SK-N-SH (cell line): ENCODE measurements at regions not wholly inside any gene's neighbourhood (a gene's known extent, or its start where the extent isn't known, plus 50 kb on each side); places are given as distances from the start of the nearest gene placed in this dataset.

Experiments
- CTCF ChIA-PET: fragments of 300-600, 350-600 bp; formaldehyde crosslinking; extraction: SDS; loops from one replicate; lab custom pipeline; 2021; lab: Yijun Ruan, JAX
- POLR2A ChIA-PET: fragments of 350-600 bp; sonication (Branson Sonifier 250); formaldehyde crosslinking; extraction: SDS; loops from one replicate; lab custom pipeline; 2020; ENCODE audit warnings: antibody characterized with exemption, inconsistent platforms; lab: Yijun Ruan, JAX
- DNase-seq: peaks from one replicate; pipeline ENCODE4 v3.0.0; 2012
- H2AFZ ChIP-seq: fragments of 200-600 bp; sonication (generic); 2 replicates; pipeline ENCODE4 v1.8.1; 2016; ENCODE audit warnings: antibody characterized with exemption, mild to moderate bottlenecking, low read depth
- H3F3A ChIP-seq: fragments of 200-600 bp; sonication (generic); replicated peaks from 2 replicates; pipeline ENCODE3; 2016; ENCODE audit warnings: antibody characterized with exemption, mild to moderate bottlenecking; ENCODE audit not compliant: insufficient read depth
- H3K27ac ChIP-seq, 2 experiments: fragments of 200-500 bp in 1 of 2; fragments of 200-600 bp in 1 of 2; sonication (Bioruptor generic) in 1 of 2; sonication (generic), shearing (Covaris generic) in 1 of 2; 2 replicates each; pipeline versions ENCODE4 v1.5.1 to v1.6.1; 2014 to 2016; ENCODE audit warnings: low read depth in 2 of 2, inconsistent platforms in 1 of 2, low read length in 1 of 2, mild to moderate bottlenecking in 1 of 2, mixed read lengths in 1 of 2
- H3K27me3 ChIP-seq: fragments of 200-600 bp; sonication (generic), shearing (Covaris generic); 2 replicates; pipeline ENCODE4 v1.6.1; 2016; ENCODE audit warnings: mixed run types; ENCODE audit not compliant: insufficient read depth
- H3K36me3 ChIP-seq, 2 experiments: fragments of 200-500 bp in 1 of 2; fragments of 200-600 bp in 1 of 2; sonication (Bioruptor generic) in 1 of 2; sonication (generic) in 1 of 2; replicated peaks in 1 of 2; 2 replicates each; pipeline versions ENCODE3 to v1.5.1; 2014 to 2016; ENCODE audit warnings: low read length in 1 of 2, mild to moderate bottlenecking in 1 of 2; ENCODE audit not compliant: insufficient read depth in 2 of 2, control insufficient read depth in 1 of 2
- H3K4me1 ChIP-seq, 2 experiments: fragments of 200-500 bp in 1 of 2; fragments of 200-600 bp in 1 of 2; sonication (Bioruptor generic) in 1 of 2; sonication (generic), shearing (Covaris generic) in 1 of 2; 2 replicates each; pipeline versions ENCODE4 v1.5.1 to v1.6.1; 2014 to 2016; ENCODE audit warnings: low read depth in 1 of 2, low read length in 1 of 2, mixed run types in 1 of 2; ENCODE audit not compliant: insufficient read depth in 2 of 2, control insufficient read depth in 1 of 2
- H3K4me2 ChIP-seq: fragments of 200-600 bp; sonication (generic), shearing (Covaris generic); 2 replicates; pipeline ENCODE4 v1.6.1; 2017; ENCODE audit warnings: mixed run types
- H3K4me3 ChIP-seq, 2 experiments: fragments of 200-500 bp in 1 of 2; fragments of 200-600 bp in 1 of 2; sonication (Bioruptor generic) in 1 of 2; sonication (generic), shearing (Covaris generic) in 1 of 2; 2 replicates each; pipeline versions ENCODE4 v1.5.1 to v1.8.1; 2014 to 2016; ENCODE audit warnings: low read depth in 2 of 2, inconsistent platforms in 1 of 2, low read length in 1 of 2, mild to moderate bottlenecking in 1 of 2, mixed read lengths in 1 of 2, moderate library complexity in 1 of 2
- H3K79me2 ChIP-seq: fragments of 200-600 bp; sonication (generic); 2 replicates; pipeline ENCODE4 v1.8.1; 2017; ENCODE audit warnings: mild to moderate bottlenecking; ENCODE audit not compliant: insufficient read depth
- H3K9ac ChIP-seq: fragments of 200-600 bp; sonication (generic); 2 replicates; pipeline ENCODE4 v1.6.1; 2017; ENCODE audit warnings: mixed run types
- H3K9me2 ChIP-seq: fragments of 200-600 bp; sonication (generic); 2 replicates; pipeline ENCODE4 v1.6.1; 2017; ENCODE audit warnings: mixed run types
- H3K9me3 ChIP-seq: fragments of 200-600 bp; sonication (generic); 2 replicates; pipeline ENCODE4 v1.6.1; 2017; ENCODE audit warnings: mixed run types, mild to moderate bottlenecking, moderate library complexity
- H4K20me1 ChIP-seq: fragments of 200-600 bp; sonication (generic); 2 replicates; pipeline ENCODE4 v1.6.1; 2017; ENCODE audit warnings: mild to moderate bottlenecking, mixed run types; ENCODE audit not compliant: insufficient read depth
- CTCF ChIP-seq: fragments of 200-600 bp; sonication (generic); IDR thresholded peaks from 2 replicates; pipeline ENCODE4 v1.6.1; 2017; ENCODE audit warnings: antibody characterized with exemption, mild to moderate bottlenecking, moderate library complexity
- ELF1 ChIP-seq: IDR thresholded peaks from 2 replicates; pipeline ENCODE4 v1.4.0; 2012
- EP300 ChIP-seq, 2 experiments: IDR thresholded peaks; 2 replicates each; pipeline versions ENCODE4 v1.4.0 to v1.6.1; 2012; ENCODE audit warnings: borderline replicate concordance in 1 of 2, low read depth in 1 of 2, low read length in 1 of 2
- EZH2phosphoT487 ChIP-seq: fragments of 200-600 bp; sonication (generic); IDR thresholded peaks from 2 replicates; pipeline ENCODE4 v1.6.1; 2017; ENCODE audit warnings: low read depth, mixed run types, mild to moderate bottlenecking, antibody characterized with exemption, moderate library complexity, borderline replicate concordance
- FOXJ3 ChIP-seq: sonication (generic); formaldehyde crosslinking; IDR thresholded peaks from 2 replicates; pipeline ENCODE4 v1.5.1; 2020; ENCODE audit warnings: mild to moderate bottlenecking, missing genetic modification reagents
- FOXM1 ChIP-seq: IDR thresholded peaks from 2 replicates; pipeline ENCODE4 v1.4.0; 2012; ENCODE audit warnings: low read depth, mild to moderate bottlenecking
- IRF3 ChIP-seq: fragments of 150-350 bp; IDR thresholded peaks from 2 replicates; pipeline ENCODE4 v1.6.1; 2016; ENCODE audit warnings: mild to moderate bottlenecking, low read depth, low read length
- MAX ChIP-seq: IDR thresholded peaks from 2 replicates; pipeline ENCODE4 v1.4.0; 2012; ENCODE audit warnings: low read depth
- NFIC ChIP-seq: IDR thresholded peaks from 2 replicates; pipeline ENCODE4 v1.4.0; 2012; ENCODE audit warnings: borderline replicate concordance
- PBX3 ChIP-seq: IDR thresholded peaks from 2 replicates; pipeline ENCODE4; 2012
- POLR2AphosphoS5 ChIP-seq: IDR thresholded peaks from 2 replicates; pipeline ENCODE4 v1.6.1; 2012; ENCODE audit warnings: low read depth, low read length
- RFX5 ChIP-seq: IDR thresholded peaks from 2 replicates; pipeline ENCODE4 v1.6.1; 2012; ENCODE audit warnings: mild to moderate bottlenecking, improper control_type of control experiment, low read length
- TEAD4 ChIP-seq: IDR thresholded peaks from 2 replicates; pipeline ENCODE4 v1.4.0; 2012; ENCODE audit warnings: mild to moderate bottlenecking, borderline replicate concordance; ENCODE audit not compliant: insufficient read depth
- USF1 ChIP-seq: IDR thresholded peaks from 2 replicates; pipeline ENCODE4 v1.4.0; 2012; ENCODE audit warnings: low read depth, borderline replicate concordance
- YY1 ChIP-seq: IDR thresholded peaks from 2 replicates; pipeline ENCODE4 v1.4.0; 2012; ENCODE audit warnings: low read depth, mild to moderate bottlenecking
- ZBTB33 ChIP-seq: IDR thresholded peaks from 2 replicates; pipeline ENCODE4 v1.4.0; 2012; ENCODE audit warnings: low read depth, borderline replicate concordance
- WGBS: methylation state at CpG from one replicate; pipeline ENCODE4 v1.1.6; 2017; ENCODE audit warnings: low lambda C conversion rate; 5-methylcytosine and 5-hydroxymethylcytosine counted together

- no peaks in the 10 kb centered on the region for H3K36me3 ChIP-seq
- no peaks in the 10 kb centered on the region for H3K9me3 ChIP-seq
- H3K79me2 ChIP-seq = no peaks in the 10 kb centered on the region
- ChIA-PET CTCF (no interaction called here), POLR2A (no interaction called here)
- no peak overlapping the region for H3K9ac ChIP-seq
- no peaks in the 10 kb centered on the region for H4K20me1 ChIP-seq
- no peak overlapping the region for H2AFZ ChIP-seq
- no peak overlapping the region for H3K27ac ChIP-seq
- no peaks in the 10 kb centered on the region for H3K9me2 ChIP-seq
- peaks cover 37% of the 10 kb centered on the region for H3K27me3 ChIP-seq
- no peak overlapping the region for H3K4me3 ChIP-seq
- no peak for TF ChIP-seq USF1
- no peak for TF ChIP-seq EP300 (IDR thresholded peaks at IDR 0.05; ENCODE audit: borderline replicate concordance in 1 of 2, low read depth in 1 of 2, low read length in 1 of 2)
- TF ChIP-seq PBX3 = no peak
- H3K4me1 ChIP-seq = peaks cover 0 to 4% of the 10 kb centered on the region in 2 experiments; a peak in 1 of 4 replicates
- DNase-seq = no peak
- H3K4me2 ChIP-seq = no peak overlapping the region
- under 1% methylated on average over 6 of the region's 6 CpGs for WGBS
- H3F3A ChIP-seq = no peaks in the 10 kb centered on the region
These were observed 105.5 kb upstream of the TMEM72 start for GRCh38 chr10:44805466-44806210.

GRCh38 chr10:44806950-44807349 lies 104.2 kb upstream of the TMEM72 start:
- H3K9me2 ChIP-seq = no peaks in the 10 kb centered on the region
- H3K36me3 ChIP-seq = no peaks in the 10 kb centered on the region
- no peaks in the 10 kb centered on the region for H4K20me1 ChIP-seq
- H3K9ac ChIP-seq = no peak overlapping the region
- no peaks in the 10 kb centered on the region for H3K79me2 ChIP-seq
- no peak overlapping the region for H3K27ac ChIP-seq
- H2AFZ ChIP-seq = no peak overlapping the region
- POLR2A ChIA-PET = no interaction called here
- DNase-seq = no peak
- 6% methylated on average over 3 of the region's 3 CpGs for whole genome bisulfite sequencing
- no peaks in the 10 kb centered on the region for H3K9me3 ChIP-seq
- no peak overlapping the region for H3K4me3 ChIP-seq
- H3K27me3 ChIP-seq = peaks cover 37% of the 10 kb centered on the region
- CTCF ChIA-PET = no interaction called here
- no peak for TF ChIP-seq ZBTB33
- TF ChIP-seq FOXJ3 (CRISPR knock-in tag) = no peak
- TF ChIP-seq MAX = no peak
- no peak for TF ChIP-seq RFX5
- no peak for TF ChIP-seq YY1
- no peak for TF ChIP-seq NFIC
- no peak for TF ChIP-seq EZH2phosphoT487
- no peak for TF ChIP-seq IRF3
- no peak for TF ChIP-seq FOXM1
- TF ChIP-seq ELF1 = no peak
- no peak for TF ChIP-seq CTCF
- TF ChIP-seq TEAD4 = no peak
- TF ChIP-seq POLR2AphosphoS5 = no peak
- TF ChIP-seq USF1 = no peak
- no peak overlapping the region for H3K4me2 ChIP-seq
- no peaks in the 10 kb centered on the region for H3F3A ChIP-seq
- H3K4me1 ChIP-seq = no peaks in the 10 kb centered on the region; a peak in 1 of 4 replicates
